ENCODE measurements at regions not wholly inside any gene's neighbourhood (a gene's known extent, or its start where the extent isn't known, plus 50 kb on each side); places are given as distances from the start of the nearest gene placed in this dataset.

DNA sequence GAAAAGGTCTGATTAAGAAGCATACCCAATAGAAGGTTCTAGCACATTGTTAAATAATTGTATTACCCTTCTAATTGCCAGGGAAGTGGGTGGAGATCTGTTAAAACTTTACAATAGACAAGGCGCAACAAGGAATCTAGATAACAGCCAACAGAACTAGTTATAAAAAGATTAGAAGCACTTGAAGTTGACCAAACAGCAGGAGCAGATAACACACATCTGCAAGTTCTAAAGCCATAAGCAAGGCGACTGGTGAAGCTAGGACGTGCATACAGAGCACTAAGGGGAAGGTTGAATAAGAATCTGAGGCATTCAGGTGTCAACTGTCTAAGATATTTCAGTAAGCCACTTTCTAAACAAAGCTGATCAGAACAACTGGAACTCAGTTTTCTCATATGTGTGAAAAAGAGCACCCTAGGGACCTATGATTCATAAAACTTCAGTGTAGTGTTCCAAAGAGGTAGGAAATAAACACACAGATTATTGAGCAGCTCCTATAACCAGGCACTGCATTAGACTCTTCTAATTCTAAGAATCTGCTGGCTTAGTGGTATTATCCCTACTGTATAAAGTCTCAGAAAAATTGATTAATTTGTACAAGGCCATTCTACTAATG, 111.2 kb downstream of the SAMD9 start:
- in situ Hi-C loops (cut with HindIII; ENCODE audit: low pct_ligation_motif_present, low sequenced_read_pairs), result no loop called here
- TF ChIP-seq, protein P1, sequence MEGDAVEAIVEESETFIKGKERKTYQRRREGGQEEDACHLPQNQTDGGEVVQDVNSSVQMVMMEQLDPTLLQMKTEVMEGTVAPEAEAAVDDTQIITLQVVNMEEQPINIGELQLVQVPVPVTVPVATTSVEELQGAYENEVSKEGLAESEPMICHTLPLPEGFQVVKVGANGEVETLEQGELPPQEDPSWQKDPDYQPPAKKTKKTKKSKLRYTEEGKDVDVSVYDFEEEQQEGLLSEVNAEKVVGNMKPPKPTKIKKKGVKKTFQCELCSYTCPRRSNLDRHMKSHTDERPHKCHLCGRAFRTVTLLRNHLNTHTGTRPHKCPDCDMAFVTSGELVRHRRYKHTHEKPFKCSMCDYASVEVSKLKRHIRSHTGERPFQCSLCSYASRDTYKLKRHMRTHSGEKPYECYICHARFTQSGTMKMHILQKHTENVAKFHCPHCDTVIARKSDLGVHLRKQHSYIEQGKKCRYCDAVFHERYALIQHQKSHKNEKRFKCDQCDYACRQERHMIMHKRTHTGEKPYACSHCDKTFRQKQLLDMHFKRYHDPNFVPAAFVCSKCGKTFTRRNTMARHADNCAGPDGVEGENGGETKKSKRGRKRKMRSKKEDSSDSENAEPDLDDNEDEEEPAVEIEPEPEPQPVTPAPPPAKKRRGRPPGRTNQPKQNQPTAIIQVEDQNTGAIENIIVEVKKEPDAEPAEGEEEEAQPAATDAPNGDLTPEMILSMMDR (IDR thresholded peaks at IDR 0.05; ENCODE audit: low read depth, low read length, missing control alignments), result no peak
- Histone ChIP-seq H3K36me3 (replicated peaks) (no peaks in the 10 kb centered on the region), H3K27ac (no peak overlapping the region), H3K27me3 (replicated peaks) (no peaks in the 10 kb centered on the region), H3K4me3 (ENCODE audit: low read depth, low read length) (no peak overlapping the region)
- no peak for DNase-seq

DNA sequence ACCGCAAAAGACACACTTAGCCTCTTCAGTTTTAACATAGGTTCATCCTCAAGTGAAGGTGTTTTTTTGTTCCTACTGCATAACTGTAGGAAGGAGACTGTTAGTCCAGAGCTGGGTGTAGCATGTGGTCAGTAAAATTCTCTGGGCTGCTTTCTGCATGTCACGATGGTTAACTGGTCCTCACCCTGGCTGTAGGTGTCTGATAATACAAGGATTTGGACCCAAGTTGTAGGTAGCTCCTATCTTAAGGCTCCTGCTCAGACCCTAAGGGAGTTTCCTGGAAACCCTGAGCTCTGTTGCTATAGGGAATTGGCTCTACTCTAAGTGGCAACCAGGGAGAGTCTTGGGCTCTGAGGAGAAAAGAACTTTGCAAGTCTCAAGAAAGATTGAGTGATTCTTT, 112.9 kb downstream of the SAMD9 start:
- H3K4me3 ChIP-seq (ENCODE audit: low read depth, low read length), result no peak overlapping the region
- in situ Hi-C loops (cut with HindIII; ENCODE audit: low pct_ligation_motif_present, low sequenced_read_pairs), result no loop called here
- H3K27ac ChIP-seq, result no peak overlapping the region
- H3K27me3 ChIP-seq (replicated peaks), result no peaks in the 10 kb centered on the region
- no peaks in the 10 kb centered on the region for H3K36me3 ChIP-seq (replicated peaks)
- DNase-seq, result no peak
- TF ChIP-seq, protein P1 (IDR thresholded peaks at IDR 0.05; ENCODE audit: low read depth, low read length, missing control alignments), result no peak

DNA sequence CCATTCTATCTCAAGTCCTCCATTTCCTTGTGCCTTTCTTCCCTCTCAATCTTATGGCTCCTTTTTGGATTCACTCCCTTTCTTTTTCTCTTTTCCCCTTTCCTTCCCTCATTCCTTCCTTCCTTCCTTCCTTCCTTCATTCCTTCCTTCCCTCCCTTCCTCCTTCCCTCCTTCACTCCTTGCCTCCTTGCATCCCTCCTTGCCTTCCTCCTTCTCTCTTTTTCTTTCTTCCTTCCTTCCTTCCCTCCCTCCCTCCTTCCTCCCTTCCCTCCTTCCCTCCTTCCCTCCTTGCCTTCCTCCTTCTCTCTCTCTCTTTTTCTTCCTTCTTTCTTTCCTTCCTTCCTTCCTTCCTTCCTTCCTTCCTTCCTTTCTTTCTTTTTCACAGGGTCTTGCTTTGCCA, 120.1 kb downstream of the SAMD9 start:
- in situ Hi-C loops (cut with HindIII; ENCODE audit: low pct_ligation_motif_present, low sequenced_read_pairs), result no loop called here
- no peak overlapping the region for H3K4me3 ChIP-seq (ENCODE audit: low read depth, low read length)
- no peaks in the 10 kb centered on the region for H3K27me3 ChIP-seq (replicated peaks)
- DNase-seq, result no peak
- TF ChIP-seq, protein P1 (IDR thresholded peaks at IDR 0.05; ENCODE audit: low read depth, low read length, missing control alignments), result no peak
- no peak overlapping the region for H3K27ac ChIP-seq
- H3K36me3 ChIP-seq (replicated peaks), result no peaks in the 10 kb centered on the region

DNA sequence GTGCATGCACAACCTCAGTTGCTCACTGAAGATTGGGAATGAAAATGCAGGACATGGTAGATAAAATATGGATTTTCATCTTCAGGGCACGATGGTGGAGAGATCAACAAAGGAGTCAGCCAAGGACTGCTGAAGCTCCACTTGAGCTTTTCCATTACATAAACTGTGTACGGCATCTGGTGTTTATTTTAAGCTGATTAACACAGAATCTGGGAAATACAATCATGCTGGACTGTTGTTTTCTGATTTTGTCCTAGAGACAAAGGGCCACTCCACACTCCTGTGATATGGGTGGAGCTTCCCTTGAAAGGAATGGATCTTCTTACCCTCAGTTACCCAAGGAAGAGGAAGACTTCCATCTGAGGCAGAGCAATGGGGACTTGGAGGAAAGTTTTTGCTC, 120.6 kb downstream of the SAMD9 start:
- Histone ChIP-seq H3K4me3 (ENCODE audit: low read depth, low read length) (no peak overlapping the region), H3K27me3 (replicated peaks) (no peaks in the 10 kb centered on the region), H3K36me3 (replicated peaks) (no peaks in the 10 kb centered on the region), H3K27ac (no peak overlapping the region)
- DNase-seq, result no peak
- in situ Hi-C loops (cut with HindIII; ENCODE audit: low pct_ligation_motif_present, low sequenced_read_pairs), result no loop called here
- TF ChIP-seq, protein P1 (IDR thresholded peaks at IDR 0.05; ENCODE audit: low read depth, low read length, missing control alignments), result no peak

DNA sequence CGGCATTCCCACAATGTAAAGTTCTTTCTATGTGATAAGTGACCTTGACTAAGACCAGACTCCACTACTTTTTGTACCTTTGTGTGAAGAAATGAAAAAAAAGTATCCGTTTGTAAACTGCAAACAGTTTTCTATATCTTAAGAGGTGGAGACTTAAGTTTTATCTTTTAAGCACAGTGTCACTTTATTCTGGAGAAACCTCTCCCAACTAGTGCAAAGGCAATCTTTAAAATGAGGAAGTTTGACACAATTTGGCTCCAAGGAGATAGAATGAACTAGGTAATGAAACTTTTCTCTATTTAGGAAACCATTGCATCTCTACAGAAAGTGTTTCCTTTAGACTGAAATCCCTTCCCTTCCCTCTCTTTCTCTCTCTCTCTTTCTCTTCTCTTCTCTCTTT, 122.9 kb downstream of the SAMD9 start:
- in situ Hi-C loops (cut with HindIII; ENCODE audit: low pct_ligation_motif_present, low sequenced_read_pairs), result no loop called here
- Histone ChIP-seq H3K36me3 (replicated peaks) (no peaks in the 10 kb centered on the region), H3K4me3 (ENCODE audit: low read depth, low read length) (no peak overlapping the region), H3K27me3 (replicated peaks) (no peaks in the 10 kb centered on the region), H3K27ac (no peak overlapping the region)
- TF ChIP-seq, protein P1 (IDR thresholded peaks at IDR 0.05; ENCODE audit: low read depth, low read length, missing control alignments), result no peak
- DNase-seq, result no peak

DNA sequence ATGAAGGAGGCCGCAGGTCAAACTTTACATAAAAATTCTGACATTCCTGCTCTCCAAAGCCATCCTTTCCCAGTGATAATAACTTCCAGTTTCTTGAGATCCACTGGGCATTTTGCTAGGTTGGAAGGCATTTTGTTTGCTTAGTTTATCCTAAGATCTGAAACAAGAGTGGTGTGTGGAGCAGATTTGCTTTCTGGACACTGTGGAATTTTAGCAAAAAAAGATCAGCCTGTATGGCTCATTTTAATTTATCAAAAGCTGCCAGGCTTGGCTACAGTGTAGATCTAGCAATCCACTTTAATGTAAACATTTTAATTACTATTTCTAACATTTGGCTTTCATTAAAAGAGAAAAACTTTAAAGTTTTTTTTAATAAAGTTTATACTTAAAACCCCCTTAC, 124.8 kb downstream of the SAMD9 start:
- TF ChIP-seq, protein P1 (IDR thresholded peaks at IDR 0.05; ENCODE audit: low read depth, low read length, missing control alignments), result no peak
- Histone ChIP-seq H3K4me3 (ENCODE audit: low read depth, low read length) (no peak overlapping the region), H3K27me3 (replicated peaks) (no peaks in the 10 kb centered on the region), H3K27ac (no peak overlapping the region), H3K36me3 (replicated peaks) (no peaks in the 10 kb centered on the region)
- no peak for DNase-seq
- in situ Hi-C loops (cut with HindIII; ENCODE audit: low pct_ligation_motif_present, low sequenced_read_pairs), result no loop called here

All from brain microvascular endothelial cell (primary cell).